HG02610 (cell line): ENCODE measurements at regions not wholly inside any gene's neighbourhood (a gene's known extent, or its start where the extent isn't known, plus 50 kb on each side); places are given as distances from the start of the nearest gene placed in this dataset.
"Not testable (repeated sequence)": the region's sequence is repeated elsewhere in the genome, so short reads cannot be mapped to it uniquely, and the experiment has no call there.

Experiments
- ATAC-seq: cut with Tn5 transposase; IDR thresholded peaks from one replicate; pipeline ENCODE4 v1.9.1; 2021; ENCODE audit warnings: mild to moderate bottlenecking, moderate library complexity; ENCODE audit not compliant: unreplicated experiment

GRCh38 chr12:28689398-28690175 is 459.5 kb upstream of the FAR2 start:
- no peak for ATAC-seq

DNA sequence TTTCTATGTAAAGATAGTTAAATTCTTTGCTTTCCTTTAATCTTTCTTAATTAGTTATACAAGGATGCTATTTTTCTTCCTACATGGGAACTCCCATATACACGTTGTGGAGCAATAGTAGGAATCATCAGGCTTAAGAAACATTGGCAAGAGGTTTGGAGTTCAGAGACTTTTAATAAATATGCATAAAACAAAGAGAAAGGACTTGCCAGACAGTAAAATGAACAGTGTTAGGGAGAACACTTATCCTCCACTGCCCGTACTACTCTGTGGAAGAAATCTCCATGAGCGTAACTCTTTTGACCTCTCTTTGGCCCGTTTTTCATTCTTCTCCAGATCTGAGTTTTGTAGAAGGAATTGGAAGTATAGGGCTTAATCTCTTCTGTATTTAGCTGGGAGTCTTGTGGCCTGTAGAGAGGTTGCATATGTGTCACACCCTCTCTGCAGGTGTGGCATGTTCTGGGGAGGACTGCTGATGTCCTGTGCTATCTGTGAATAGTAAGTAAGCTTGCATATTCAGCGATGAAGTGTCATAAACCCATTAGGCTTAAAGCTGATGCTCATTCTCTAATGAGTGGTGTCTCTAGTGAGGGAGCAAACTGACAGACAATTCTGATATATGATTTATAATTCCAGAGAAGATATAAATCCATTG is 455.4 kb upstream of the FAR2 start:
- no peak for ATAC-seq

DNA sequence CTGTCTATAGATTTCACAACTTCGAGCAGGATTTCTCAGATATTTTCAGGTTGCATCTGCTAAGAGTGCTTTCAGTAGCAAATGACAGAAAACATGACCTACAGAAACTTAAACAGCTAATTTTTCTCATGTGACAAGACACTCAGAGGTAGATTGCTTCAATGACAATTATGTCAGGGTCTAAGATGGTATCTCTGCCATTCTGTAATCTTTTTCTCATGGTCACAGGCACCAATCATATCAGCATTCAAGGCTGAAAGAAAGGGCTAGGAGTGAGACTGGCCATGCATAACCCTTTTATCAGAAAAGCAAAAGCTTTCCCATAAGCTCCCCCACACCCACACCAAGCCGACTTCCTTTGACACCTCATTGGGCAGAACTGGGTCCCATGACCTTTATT is 450.5 kb upstream of the FAR2 start:
- ATAC-seq: no peak

DNA sequence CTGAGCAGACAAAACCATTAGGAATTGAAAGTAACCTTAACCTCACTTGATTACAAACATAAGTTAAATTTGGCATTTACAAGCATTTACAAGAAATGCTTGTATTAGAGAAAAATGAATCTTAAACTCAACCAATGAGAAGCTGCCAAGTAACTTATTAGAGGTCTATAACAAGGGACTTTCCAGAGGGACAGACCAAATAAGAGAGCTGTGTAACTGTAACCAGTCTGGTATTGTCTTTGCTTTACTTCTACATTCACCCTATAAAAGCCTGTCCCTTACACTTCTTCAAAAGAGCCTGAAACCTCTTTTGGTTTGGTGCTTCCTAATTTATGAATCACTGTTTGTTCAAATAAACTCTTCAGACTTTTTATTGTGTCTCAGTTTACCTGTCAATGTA is 450.0 kb upstream of the FAR2 start:
- no peak for ATAC-seq

DNA sequence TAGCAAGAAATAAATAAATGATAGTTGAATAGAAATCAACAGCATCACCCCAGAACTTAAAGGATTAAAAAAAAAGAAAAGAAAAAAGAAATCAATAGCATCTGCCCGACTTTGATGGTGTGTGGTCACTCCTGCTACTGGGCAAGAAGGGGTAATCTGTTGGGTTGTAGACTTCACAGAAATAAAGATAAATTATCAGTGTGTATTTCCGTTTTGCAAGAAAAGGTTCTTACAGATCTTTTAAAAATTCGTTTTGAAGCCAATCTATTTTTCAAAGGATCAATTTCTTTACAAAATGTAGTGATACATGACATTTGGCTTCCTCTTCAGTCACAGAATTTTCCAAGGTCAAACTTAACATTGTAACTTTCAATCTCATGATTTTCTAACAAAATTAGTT is 448.9 kb upstream of the FAR2 start:
- ATAC-seq: no peak

- no peak for ATAC-seq
These were observed 444.5 kb upstream of the FAR2 start for GRCh38 chr12:28704477-28705169.

DNA sequence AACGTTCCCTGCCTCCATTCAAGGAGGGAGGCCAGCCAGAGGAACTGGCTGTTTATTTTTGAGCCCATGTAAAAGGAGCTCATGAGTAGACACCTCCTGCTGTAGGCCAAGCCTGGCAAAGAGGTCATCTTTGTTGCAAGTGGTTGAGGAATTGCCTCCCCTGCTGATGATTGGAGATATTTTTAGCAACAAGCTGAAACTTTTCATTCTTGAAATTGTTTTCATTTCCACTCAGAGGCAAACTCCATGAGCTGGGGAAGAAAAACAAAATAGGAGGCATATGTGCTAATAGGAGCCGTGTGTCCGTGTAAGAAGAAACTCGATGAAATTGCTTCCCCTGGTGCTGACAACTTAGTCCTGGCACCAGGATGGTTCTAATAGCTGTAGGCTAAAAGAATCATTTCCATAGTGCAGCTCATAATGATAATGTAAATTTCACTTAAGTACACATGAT is 440.1 kb upstream of the FAR2 start:
- ATAC-seq: no peak

DNA sequence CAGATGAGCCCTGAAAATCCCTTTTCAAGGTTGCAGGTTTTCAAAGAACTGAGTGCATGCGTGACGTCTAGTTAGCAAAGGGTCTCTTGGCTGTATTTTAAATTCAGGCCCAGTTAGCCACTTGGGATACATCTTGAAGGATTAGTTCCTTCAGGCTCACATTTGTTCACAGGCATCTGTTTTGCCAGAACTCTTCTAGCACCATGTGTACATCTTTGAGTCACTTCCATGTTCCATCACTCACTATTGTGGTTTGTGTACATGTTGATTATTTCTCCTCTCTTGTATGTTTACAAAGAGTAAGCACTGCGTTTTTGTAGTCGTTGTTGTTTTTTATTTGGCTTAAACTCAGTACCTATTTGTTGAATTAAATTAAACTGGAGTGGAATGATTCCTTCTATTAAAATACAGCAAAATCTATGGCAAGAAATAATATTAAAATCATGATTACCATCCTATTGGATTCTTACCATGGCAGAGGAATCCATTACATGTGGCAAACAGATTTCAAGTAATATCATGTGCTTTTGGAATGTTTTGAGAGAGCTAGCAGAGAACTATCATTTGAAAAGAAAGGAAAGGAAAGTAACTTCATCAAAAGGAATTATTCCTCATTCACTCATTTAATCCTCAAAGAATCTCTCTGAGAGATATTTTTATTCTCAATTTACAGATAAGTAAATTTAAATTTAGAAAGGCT is 438.9 kb upstream of the FAR2 start:
- ATAC-seq: no peak

- no peak for ATAC-seq
These were observed 438.2 kb upstream of the FAR2 start for GRCh38 chr12:28710882-28711281.

DNA sequence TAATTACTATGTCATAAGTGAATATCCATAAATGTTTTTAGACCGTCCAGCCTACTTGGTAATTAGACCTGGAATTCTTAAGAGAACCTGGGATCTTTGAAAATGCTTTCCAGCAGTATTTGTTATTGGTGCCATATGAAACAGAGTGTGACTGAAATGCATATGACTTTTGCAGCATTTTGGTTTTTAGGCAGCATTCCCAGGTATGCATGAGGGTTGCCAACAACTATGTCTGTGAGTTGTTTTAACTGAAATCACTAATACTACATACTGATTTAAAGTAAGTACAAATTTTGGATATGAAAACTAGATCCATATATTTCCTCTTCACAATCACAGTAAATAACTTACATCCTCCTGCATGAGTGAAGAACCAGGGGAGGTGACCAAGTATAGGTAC is 437.7 kb upstream of the FAR2 start:
- ATAC-seq: no peak

DNA sequence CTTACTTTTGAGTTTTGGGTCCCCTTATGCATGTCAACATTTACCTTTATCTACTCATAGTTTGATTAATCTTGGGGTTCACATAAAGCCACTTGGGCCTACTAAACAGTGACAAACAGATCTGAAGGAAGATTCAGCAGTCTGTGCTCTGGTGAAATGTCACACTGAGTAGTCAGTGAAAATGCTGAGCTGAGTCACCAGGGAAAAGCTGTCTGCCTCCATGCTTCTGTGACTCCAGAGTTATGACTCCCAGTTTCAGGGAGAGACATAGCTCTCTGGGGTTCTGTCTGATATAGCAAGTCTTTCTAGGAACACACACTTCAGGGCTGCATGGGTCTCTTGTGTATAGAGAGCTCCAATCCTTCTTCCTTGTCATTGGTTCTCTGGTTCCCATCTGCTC is 406.3 kb upstream of the FAR2 start:
- no peak for ATAC-seq

DNA sequence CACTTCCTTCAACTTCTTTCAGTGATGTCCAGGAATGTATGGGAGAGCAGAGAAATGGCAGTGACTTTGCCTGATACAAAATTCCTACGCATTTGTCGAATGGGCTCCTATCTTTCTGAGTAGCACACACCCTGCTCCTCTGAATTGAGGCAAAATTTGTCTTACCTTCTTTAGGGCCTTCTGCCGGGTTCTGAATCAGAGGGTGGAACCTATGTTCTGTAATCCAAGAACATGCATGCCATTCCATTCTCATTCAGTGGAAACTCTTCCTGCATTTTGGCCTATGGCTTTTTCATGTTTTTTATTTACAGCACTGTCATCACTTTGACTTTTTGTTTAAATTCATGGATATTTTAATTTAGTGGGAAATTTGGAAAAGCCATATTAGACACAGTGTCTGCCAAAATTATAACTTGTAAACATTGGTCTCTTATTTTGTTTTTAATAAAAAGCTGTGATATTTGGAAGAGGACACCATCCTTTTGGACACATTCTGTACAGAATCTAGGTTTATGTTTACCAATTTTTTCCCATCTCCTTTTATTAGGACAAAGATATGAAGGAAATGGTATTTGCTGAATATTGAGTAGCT is 402.2 kb upstream of the FAR2 start:
- ATAC-seq: no peak

GRCh38 chr12:28750946-28751685 is 398.0 kb upstream of the FAR2 start:
- ATAC-seq: no peak

- no peak for ATAC-seq
These were observed 394.1 kb upstream of the FAR2 start for GRCh38 chr12:28755027-28755426.

DNA sequence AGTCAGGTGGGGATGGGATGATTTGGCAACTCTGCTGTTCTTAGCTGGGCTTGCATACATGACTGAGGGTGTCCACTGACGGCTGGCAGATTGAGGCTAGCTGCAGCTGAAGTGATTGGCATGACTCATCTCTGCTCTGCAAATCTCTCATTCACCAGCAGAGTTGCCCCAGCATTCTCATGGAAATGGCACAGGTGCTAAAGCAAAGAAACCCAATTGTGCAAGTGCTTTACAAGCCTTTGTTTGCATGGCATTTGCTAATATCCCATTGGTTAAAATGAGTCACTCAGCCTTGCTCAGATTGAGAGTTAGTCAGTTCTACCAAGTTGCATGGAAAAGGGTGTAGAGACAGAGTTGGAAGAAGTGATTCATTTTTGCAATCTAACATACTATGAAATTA is 389.7 kb upstream of the FAR2 start:
- no peak for ATAC-seq

DNA sequence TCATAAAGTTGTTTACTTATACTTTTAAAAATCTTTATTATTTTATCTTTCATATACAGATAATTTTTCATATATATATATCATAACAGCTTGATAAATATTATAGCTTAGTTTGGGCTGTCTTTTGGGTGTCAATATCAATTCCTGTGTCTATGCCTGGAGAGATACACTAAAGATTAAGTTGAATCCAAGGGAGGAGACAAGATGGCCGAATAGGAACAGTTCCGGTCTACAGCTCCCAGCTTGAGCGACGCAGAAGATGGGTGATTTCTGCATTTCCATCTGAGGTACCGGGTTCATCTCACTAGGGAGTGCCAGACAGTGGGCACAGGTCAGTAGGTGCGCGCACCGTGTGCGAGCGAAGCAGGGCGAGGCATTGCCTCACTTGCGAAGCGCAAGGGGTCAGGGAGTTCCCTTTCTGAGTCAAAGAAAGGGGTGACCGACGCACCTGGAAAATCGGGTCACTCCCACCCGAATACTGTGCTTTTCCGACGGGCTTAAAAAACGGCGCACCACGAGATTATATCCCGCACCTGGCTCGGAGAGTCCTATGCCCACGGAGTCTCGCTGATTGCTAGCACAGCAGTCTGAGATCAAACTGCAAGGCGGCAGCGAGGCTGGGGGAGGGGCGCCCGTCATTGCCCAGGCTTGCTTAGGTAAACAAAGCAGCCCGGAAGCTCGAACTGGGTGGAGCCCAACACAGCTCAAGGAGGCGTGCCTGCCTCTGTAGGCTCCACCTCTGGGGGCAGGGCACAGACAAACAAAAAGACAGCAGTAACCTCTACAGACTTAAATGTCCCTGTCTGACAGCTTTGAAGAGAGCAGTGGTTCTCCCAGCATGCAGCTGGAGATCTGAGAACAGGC is 388.8 kb upstream of the FAR2 start:
- ATAC-seq: not testable (repeated sequence)

DNA sequence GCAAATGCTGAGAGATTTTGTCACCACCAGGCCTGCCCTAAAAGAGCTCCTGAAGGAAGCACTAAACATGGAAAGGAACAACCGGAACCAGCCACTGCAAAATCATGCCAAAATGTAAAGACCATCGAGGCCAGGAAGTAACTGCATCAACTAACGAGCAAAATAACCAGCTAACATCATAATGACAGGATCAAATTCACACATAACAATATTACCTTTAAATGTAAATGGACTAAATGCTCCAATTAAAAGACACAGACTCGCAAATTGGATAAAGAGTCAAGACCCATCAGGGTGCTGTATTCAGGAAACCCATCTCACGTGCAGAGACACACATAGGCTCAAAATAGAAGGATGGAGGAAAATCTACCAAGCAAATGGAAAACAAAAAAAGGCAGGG is 387.2 kb upstream of the FAR2 start:
- ATAC-seq: not testable (repeated sequence)

GRCh38 chr12:28766398-28766797 is 382.7 kb upstream of the FAR2 start:
- ATAC-seq: no peak

DNA sequence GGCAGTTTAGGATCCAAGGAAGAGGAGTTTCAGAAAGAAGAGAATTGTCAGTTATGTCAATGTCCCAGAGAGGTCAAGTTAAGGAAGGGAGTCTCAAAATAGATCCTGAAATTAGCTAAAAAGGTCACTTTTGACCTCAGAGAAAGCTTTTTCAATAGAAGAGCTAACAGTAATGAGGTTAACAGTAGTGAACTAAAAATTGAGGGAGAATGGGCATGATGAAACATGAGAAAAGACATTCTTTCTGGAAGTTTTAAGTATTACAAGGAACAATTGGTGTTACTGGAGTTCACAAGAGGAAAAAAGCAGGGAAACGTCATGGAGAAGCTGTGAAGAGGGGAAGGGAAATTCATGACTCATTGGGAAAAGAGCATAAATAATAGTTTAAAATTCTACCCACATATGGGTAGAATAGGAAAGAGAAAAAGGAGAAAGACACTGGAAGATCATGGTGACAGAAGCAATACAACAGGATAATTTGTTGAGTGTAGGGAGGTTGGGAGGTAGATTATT is 381.2 kb upstream of the FAR2 start:
- no peak for ATAC-seq
